Retina (tissue), 1 donor: ENCODE measurements at regions not wholly inside any gene's neighbourhood (a gene's known extent, or its start where the extent isn't known, plus 50 kb on each side); places are given as distances from the start of the nearest gene placed in this dataset.

ENCODE experiments used
- DNase-seq: peaks from one replicate; pipeline ENCODE4 v3.0.0-alpha.2; 2016

DNA sequence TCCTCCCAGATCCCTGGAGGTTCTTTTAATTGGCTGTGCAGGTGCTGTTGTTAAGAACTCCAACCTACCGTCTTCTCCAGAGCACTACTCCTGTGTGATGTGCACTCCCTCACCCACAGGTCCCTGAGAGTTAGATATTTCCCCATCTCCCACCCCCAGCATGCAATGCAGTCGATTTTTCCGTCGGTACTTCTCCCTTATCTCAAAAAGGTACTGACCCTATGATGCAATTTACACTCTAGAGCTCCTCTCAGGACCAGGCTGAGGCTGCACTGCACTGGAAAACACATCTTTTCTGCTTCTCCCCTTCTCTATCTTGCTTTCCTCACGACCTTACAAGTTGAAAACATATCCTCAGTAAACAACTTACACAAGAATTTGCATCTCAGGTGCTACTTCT, 312.4 kb upstream of the TBX3 start:
- no peak for DNase-seq

DNA sequence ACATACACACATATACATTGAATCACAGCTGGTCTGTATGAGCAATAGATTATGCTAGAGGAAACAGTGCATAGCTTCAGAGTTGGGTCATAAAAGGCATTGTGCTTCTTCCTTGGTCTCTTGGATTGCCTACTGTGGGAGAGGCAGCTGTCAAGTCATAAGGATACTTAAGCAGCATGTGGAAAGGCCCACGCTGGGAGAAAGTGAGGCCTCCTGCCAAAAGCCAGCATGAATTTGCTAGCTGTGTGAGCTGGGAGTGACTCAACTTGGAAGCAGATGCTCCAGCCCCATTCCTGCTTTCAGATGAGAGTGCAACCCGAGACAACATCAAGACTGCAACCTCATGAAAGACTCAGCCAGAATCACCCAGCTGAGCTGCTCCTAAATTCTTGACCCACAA, 311.9 kb upstream of the TBX3 start:
- DNase-seq, result no peak

DNA sequence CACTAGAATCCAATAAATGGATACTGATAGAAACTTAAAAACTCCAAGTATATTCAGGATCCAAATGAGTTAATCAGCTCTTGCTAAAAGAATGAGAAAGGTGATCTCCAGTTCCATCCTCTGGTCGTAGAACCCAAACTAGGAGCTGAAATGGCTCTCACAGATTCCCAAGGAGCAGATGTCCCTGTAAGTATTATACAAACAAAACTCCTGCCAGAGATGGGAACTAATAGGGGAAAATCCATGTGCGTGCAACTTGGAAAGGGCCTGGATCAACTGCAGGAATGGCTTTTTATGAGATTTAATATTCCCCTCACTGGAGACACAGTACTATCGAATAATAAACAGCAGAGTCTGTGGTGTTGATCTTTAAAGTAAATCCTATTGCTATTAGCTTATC, 309.2 kb upstream of the TBX3 start:
- DNase-seq, result no peak

DNA sequence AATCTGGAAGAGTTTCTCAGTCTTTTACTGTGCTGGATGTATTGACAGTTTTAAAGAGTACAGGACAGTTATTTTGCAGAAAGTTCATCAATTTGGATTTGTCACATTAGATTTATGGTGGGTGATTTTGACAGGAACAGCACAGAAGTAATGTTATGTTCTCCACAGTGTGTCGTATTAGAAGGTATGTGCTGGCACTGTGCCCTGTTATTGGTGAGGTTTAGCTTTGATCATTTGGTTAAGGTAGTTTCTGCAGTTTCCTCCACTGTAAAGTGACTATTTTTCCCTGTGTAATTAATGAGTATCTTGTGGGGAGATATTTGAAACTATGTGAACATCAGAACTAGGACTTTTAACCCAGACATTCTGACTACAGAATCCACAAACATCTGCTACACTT, 308.5 kb upstream of the TBX3 start:
- DNase-seq, result no peak

DNA sequence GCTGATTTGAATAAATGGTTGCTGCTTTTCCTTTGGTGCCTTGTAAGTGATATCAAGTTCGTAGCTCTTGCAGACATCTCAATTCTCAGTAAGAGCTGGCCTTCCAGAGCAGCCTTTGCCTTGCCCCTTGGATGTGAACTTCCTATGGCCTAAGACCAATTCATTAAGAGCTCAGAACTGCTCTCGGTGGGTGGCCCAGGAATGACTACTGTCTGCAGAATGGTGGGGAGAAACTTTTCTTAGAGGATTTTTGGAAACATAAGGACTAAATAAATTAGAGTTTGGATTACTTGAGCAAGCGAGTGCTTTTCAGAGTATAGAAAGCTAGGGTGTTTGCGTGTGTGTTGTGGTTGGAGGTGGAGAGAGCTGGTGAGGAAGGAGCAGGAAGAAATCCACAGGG, 306.4 kb upstream of the TBX3 start:
- DNase-seq, result no peak

DNA sequence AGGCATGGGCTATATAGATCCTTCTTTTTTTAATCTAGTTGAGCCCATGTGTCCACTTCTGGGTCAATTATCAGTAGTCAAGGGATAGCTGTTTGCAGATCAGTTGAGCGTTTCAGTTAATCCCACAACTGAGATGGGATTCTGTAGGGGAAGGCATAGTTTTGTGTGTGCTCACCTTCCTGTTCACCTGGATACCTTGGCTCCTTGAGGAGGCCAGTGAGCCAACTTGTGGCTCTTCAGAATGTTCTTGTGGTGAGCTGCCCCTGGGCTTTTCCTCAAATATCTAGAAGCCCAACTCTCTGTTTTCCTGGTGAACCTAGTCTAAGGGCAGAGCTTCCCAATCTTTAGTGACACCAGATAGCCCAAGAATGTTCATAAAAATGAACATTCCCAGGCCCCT, 302.9 kb upstream of the TBX3 start:
- DNase-seq, result no peak

DNA sequence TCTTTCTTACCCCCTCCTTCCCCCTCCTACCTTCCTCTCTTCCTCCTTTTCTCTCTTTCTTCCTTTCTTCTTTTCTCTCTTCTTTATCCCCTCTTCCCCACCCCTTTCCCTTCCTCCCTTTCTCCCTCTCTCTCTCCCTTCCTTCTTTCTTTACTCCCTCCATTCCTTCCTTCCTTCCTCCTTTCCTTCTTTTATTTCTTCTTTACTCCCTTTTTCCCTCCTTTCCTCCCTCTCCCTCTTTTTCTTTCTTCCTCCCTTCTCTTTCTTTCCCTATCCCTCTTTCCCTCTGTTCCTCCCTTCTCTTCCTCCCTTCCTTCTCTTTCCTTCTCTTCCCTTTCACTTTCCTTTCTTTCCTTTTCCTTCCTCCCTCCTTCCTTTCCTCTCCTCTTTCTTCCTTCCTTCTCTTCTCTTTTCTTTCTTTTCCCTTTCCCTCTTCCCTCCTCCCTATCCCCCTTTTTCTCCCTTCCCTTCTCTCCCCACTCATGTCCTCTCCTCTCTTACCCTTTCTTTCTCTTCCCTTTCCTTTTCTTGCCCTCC, 302.3 kb upstream of the TBX3 start:
- no peak for DNase-seq

DNA sequence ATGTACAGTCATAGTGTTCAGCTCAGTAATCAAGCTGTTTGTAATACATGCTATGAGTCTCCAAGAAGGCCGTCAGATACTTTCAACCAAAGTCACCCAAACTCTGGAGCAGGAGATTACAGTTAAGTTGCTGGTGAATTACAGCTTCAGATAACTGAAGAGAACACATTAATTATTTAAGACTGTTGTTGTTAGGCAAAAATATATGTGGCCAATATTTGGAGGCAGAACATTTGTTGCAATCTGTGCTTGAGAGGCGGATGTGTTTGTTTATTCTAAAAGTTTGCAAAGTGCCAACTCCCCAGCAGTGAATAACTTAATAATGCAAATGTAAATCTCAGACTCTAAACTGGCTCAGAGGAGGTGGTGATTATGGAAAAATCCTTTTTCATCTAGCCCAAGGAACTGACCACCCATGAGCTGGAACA, 300.7 kb upstream of the TBX3 start:
- no peak for DNase-seq

DNA sequence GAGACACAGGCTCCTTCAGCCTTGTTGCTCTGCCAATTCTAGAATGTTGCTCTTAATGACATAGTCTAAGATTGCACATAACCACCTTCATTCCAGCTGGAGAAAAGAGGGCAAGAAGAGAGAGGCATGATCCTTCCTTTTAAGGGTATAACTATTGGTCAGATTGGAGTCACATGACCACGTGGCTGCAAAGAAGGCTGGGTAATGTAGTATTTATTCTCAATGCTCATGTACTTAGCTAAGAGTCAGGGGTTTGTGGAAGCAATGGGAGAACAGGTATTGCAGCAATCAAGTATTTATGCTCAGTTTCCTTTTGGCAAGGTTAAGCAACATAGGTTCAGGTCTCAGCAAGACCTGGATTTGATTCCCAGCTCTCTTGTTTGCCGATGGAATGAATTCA, 298.8 kb upstream of the TBX3 start:
- no peak for DNase-seq

DNA sequence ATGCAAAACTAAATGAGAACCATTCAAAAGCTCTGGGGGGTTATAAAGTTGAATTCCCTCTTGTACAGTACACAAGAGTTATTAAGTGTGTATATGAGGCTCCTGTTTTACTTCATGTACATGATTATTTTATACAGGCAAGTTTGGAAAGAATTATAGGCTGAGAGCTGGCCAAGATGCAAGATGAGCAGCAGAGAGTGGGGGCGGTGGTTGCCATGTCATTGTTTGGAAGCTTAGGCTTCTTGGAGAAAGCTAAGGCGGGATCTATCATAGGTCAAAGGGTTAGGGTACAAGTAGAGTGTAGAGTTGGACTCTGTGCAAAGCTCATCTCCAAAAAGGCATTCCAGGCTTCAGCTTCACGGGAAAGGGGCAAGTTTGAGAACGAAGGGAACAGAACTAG, 297.1 kb upstream of the TBX3 start:
- DNase-seq, result no peak

DNA sequence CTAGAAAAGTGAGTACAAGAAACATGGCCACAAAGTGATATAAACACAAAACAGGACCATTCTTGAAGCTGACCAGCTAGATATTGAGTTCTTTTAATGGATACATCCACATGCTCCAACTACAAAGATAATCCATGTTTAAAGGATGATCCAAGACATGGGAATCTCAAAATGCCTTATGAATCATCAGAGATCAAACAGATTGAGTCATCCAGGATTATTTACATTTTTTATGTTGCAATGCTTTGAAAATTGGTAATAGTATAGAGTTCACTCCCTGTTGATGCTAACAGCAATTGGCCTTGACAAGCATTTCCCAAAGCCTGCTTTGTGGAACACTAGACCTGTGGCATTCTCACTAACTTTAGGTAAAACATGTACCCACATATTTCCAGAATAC, 293.0 kb upstream of the TBX3 start:
- DNase-seq, result no peak

DNA sequence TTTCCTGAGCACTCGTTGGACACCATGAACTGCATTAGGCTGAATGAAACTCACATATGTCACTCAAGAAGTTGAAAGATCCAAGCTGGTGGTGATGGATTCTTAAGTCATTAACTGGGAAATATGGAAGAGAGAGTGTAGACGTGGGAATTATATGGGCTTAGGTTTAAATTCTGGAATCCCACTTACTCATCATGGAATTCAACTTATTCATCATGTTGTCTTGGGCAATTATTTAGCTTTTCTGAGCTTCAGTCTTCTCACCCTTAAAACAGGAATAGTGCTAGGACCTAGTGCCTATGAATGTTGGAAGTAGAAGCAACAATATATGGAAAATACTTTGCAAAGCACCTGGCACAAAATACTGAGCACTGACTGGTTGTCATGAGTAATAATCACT, 292.4 kb upstream of the TBX3 start:
- DNase-seq, result no peak

DNA sequence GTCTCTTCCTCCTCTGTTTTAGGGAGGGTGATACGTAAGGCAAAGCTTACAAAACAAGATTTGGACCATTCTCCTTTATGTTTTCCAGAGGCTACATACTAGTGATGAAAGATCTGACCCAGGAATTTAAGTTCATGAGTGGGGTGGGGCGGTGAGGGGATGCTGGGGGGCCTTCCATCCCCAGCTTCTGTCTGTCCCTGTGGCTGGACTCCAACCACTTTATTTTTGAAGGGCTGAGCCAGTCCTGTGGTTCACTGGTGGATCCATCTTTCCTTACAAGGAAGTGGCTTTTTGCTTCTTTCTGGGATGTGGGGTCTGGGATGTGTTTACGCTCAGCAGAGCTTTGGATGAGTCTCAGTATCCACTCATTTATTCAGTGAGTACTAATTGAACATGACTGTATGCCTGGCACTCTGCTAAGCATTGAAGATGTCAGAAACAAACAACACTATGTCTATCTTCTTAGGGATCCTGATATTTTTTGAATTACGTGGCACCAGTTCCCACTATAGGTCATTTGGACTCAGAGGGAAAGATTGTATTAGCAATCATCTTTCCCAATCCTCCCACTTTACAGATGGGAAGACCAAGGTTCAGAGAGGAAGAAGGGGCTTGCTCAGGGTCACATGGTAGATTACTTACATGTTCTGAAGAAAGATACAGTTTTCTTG, 291.8 kb upstream of the TBX3 start:
- DNase-seq, result no peak

DNA sequence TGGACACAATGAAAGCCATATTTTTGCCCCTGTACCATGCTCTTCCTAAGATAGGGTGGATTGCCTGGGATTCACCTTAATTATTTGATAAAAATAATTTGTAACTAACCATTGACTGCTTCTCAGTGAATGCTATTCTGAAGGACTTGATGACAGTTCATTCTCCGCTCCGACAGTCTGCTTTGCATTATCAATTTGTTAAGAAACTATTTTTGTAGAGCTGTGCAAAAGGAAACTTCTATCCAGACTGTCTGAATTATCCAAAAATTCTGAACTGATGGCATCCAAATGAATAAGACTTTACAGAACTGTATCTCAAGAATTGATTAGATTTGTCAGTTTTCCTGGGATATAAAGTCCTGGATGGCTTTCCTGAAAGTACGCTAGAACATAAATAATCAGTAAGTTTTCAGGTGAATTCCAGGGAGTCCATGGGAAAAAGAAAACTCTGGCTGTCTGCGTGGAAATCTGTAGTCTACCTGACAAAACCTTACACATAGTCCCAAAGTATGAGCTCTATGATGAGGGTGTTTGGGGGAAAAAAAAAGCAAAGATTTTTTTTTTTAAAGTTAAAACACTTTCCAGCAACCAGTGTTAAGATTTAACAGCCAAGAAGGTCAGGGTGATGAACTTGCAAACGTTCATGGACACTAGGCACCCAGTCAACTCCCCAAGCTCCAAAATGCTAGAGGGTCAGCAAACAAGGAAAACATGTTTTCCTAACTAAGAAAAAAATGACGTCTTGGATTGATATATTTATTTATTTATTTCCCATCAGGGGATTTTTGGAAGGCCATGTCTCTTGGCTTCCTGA, 291.1 kb upstream of the TBX3 start:
- DNase-seq, result no peak

DNA sequence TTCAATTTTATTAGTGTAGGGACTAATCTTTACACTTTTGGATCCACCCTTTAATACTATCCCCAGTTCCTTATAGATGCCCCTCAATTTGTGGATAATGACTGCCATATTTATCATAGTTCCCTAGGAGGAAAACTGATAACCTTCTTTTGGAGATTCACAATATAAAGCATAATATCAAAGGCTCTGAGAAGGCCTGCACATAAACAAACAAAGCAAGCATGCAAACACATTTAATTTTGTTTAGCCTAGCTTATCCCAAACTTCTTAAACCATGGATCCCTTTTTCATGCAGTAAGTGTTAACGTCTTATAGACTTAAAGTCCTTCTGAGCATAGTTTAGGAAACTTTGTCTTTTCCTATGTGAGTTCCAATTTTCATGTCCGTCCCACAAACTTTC, 290.4 kb upstream of the TBX3 start:
- no peak for DNase-seq

DNA sequence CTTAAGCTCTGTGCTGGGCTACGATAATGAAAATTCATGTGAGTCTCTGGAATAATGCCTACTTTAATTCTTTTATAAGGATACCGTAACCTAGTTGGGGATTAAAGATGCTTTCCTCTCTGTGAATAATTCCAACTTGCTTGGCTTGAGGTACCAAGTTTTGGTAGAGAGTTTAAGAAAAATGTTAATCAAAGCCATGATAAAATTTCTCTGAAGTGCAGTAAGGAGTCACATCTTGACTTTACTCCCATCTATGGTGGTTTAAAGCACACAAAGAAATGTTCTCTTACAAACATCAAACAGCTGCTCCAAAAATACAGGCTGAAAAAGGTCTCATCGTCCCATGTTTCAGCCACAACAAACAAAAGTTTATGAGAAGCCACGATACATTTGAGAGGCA, 284.8 kb upstream of the TBX3 start:
- DNase-seq, result no peak

DNA sequence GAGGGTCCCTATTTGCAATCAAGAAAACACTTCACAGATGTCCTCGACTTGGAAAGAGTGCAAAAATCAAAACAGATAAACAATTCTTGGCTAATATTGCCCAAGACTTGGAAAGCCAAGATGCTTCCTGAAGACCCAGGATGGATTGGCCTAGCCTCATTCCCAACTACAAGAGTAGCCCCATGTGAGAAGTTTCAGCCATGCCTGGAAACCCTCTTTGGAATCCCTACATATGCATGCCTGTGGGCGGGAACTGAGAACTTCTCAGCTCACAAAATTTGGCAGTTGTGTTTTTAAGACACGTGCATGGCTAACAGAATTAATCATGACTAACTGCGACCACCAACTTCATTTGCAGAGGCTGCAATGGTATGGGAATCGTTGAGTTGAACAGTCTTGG, 283.2 kb upstream of the TBX3 start:
- no peak for DNase-seq

DNA sequence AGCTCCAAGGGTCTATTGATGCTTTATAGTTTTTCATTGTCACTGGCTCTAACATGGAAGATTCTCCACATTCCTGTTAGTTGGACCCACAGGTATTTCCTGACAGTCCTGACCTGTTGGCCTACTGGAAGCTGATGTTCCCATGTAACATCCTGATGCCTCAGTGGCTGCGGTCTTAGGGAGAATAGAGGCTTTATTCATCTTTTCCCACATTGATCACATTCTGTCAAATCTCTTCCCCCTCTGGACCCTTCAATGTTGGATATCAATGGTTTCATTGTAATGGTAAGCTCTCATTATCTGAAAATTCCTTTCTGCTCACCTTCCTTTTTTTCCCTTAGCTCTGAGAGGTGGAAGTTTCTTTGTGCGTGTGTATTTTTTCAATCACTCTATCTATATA, 280.9 kb upstream of the TBX3 start:
- DNase-seq, result no peak

DNA sequence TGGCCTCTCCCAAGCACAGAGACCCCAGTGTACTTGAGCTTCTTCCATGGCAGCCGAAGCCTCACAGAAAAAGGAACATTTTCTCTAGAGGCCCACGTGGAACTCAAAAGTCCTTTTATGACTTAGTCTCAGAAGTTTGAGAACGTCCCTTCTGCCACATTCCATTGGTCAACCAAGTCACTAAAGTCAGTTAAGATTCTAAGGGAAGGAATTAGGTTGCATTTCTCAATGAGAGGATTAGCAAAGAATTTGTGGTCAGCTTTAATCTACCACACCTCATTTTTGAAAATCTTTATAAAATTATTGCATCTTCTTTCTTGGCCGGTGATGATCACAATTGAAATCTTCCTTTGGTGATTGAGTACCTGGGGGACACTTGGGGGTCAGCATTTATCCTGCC, 279.9 kb upstream of the TBX3 start:
- no peak for DNase-seq

DNA sequence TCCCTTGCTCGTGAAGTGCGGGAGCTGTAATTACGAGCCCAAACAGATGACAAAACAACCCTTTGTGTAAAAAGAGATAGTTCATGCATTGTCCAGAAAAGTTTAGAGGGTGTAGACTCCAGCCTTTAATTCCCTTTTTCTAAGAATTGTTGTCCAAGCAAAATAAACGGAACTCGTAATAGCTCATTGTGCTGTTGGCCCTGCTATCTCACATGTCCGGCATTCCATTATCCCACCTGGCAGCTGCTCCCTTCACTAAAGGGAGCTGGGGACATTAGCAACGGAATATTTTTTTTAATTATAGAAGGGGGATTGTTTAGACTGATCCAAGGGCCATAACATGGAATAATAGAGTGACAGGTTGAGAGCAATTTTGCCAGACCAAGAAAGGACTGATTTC, 277.5 kb upstream of the TBX3 start:
- DNase-seq, result no peak

DNA sequence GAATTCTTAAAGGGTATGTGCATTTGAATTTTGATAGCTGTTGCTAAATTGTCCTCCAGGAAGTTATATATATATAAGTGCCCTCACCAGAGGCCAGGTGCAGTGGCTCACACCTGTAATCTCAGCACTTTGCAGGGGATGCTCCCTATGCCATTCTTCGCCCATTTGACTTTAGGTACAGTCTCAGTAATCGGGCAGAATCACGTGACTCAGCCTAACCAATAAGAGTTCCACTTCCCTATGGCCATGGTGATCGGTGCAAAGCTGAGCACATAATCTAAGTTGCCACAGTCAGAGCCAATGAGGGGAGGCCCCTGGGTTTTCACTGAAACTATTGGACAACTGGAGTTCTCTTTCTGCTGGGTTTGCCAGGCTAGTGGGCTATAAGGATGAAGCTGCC, 274.6 kb upstream of the TBX3 start:
- DNase-seq, result no peak

DNA sequence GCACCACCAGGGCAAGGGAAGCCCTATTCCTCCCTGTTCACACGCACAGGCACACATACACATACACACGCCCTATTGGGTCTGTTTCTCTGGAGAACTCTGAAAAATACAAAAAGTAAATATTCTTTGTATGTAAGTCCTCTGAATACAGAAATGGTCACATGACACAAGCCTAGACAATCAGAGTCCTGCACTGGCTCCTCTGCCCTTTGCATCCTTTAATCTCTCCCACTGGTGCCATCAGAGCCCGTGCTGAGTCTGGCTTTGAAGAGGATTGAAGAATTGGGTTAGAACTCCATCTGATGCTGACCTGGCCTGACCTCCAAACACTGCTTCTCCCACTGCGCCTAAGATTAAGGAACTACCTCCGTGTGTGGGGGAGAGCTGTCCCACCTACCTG, 273.2 kb upstream of the TBX3 start:
- DNase-seq, result no peak

DNA sequence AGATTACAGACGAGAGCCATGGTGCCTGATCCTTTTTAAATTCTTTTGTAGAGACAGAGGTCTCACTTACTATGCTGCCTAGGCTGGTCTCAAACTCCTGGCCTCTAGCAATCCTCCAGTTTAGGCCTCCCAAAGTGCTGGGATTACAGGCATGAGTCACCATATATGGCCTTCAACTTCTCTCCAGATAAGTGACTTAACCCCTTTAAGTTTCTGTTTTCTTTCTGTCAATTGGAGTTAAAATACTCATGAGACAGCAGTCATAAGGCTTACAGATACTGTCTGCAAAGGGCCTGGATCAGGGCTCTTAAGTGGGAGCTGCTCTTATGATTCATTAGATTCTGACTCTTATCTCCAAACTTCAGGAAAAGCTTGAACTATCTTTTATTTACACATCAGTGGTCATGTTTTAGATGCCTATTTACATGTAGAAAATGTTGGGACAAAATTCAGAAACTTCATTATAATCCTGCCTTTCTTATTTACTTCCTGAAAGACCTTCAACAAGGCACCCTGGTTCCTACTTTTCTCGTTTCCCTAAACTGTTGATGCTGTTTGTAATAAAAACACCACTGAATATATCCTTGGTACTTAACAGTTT, 271.5 kb upstream of the TBX3 start:
- no peak for DNase-seq

DNA sequence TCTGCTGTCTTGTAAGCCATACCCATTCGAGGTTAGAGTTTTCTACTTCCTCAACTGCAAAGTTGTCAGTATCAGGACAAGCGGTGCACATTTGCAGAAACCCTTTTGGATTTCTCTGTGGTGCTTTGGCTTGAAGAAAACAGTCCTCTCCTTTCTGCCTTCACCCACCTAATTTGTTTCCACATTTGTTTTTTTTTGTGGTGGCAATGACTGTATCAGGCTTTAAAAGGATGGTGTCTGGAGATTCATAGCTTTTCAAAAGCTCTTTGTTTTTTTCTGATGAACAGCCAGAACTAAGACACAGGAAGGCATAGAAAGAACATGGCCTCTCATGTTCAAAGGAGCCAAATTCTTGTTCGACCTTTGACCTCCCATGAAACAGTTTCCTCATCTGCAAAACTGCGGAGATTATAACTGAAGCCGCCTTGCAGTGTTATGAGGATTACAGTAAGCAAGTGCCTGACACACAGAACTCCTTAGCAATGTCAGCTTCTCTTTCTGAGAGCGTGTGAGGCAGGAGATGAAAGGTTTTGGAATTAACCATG, 270.6 kb upstream of the TBX3 start:
- DNase-seq, result no peak
